NCI-H2107 (cell line): ENCODE measurements at regions not wholly inside any gene's neighbourhood (a gene's known extent, or its start where the extent isn't known, plus 50 kb on each side); places are given as distances from the start of the nearest gene placed in this dataset.

Experiments used
- DNase-seq: peaks from one replicate; lab custom pipeline; 2025; lab: John Stamatoyannopoulos, UW

DNA sequence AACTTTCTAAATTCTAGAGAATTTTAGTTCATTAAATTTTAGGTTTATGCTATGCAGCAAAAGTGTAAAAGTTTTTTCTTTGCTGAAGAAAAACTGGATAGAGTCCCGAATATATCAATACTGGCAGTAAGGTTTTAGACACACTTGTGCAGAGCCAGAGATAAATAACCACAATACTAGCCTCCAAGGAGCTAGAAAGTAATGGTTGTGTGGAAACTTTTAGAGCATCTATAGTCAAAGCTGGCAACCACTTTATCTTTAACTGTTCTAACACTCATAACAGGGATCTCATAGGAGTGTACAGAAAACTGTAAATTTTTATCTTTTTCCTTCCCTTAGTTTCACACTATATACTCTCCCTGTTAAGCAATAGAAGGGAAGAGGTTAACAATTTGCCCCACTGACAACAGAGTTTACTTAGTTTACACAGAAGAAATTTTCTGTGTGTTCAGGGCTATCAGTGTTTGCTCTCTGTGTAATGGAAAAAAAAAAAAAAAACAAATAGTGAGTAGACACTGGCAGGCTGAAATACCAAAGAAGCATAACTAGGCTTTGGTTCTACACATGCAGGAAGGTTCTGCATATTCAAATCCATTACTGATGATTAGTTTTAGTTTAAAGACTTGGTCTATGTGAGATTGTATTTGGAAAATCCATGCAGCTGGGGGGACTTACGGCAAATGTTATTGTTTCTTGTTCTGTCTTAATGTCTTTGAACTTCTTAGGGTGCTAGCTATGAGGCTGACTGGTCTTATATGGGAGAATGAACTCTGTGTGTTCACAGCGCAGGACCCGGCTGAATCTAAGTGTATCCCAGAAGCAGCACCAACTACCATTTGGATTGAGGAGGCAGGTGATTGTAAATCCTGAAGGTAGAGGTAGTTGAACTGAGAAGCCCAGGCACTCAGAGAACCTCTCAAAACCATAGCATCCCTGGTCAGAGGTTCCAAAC is 187.6 kb downstream of the PCSK1 start:
- no peak for DNase-seq

GRCh38 chr5:96244696-96245095 is 188.4 kb downstream of the PCSK1 start:
- no peak for DNase-seq

DNA sequence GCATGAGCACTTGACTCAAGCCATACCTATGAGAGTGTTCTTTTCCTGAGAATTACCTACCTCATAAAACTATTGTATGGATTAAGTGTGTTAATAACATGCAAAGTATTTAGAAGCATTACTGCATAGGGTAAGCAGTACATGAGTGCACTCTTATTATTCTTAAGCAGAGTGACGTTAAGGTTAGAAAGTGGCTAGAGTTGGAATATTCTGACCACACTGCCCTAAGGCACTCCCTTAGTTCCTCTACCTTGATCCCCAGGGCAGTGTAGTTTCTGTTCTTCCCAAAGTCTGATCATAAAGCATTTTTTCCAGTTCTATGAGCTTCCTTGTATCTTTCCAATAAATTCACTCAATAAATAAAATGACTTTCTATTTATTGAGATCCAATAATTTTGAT is 189.2 kb downstream of the PCSK1 start:
- DNase-seq: no peak

- DNase-seq: no peak
These were observed 189.8 kb downstream of the PCSK1 start for GRCh38 chr5:96243203-96243602.

DNA sequence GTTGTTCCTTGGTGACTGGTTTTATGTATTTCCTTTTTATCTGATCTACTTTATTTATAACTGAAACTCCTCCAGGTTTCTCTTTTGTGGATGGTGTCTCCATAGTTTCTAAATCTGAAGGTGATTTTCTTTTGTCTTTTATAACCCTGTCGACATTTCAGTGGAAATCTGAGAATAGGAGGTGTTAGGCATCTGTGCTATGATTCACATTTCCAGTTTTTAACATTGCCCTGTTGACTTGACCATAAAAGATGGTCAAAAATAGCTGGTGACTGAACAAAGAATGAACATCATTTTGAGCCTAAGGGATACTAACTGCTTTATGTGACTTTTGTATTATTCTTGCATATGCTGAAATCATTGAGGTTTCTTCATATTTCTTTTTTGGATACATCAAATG is 190.5 kb downstream of the PCSK1 start:
- no peak for DNase-seq

DNA sequence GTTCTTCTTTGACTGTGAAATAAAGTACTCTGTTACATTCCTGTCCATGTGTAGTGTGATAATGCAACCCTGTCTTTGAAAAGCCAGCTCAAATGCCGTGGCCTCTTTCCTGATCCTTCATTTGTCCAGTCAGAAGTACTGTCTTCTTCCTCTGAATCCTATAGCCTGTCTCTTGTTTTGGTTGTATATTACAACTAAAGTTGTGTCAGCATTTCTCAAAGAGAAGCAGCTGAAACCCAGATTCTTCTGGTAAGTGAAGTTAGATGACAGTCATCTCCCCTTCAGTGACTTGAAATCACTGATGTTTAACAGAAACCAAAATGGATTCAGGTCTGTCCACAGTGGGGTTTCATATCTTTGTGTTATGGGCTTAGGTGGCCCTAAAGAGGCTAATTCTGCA is 196.2 kb downstream of the PCSK1 start:
- DNase-seq: no peak

GRCh38 chr5:96236051-96236450 is 197.0 kb downstream of the PCSK1 start:
- DNase-seq: no peak

DNA sequence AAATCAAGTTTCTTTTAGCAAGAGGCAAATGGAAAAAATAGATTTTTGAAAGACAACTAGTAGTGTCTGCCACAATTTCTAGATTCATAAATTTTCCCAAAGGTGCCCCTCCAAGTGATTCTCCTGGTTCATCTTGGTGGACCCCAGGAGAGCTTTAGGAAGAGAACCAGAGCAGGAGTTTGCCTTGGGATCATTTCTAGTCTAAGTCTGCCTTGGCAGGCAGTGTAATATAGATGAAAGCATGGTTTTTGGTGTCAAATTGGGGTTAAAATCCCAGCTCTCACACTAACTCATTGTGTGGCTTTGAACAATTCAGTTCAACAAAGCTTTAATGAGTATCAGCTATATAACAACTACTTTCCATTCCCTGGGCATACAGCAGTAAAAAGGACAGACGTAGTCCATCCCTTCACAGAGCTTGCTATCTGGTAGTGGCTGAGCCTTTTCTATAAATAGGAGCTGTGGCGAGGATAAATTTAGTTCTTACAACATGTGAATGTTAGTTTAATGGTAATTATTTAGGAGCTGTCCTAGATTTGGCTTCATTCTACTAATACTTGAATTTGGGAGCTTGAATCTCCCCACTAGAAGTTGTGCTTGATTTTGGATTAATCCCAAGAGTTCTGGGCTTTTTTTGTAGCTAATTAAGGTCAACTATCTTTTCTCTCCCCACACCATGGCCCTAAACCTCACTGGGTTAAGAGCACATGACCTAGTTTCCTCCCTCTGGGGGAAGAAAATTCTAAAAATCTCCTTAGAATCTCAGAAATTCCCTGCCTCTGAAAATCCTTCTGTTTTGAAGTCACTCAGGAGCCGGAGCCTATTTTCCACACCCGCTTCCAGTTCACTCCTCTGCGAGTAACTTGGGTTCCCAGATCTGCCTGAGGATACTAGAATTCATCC is 197.8 kb downstream of the PCSK1 start:
- no peak for DNase-seq

GRCh38 chr5:96232602-96233001 is 200.4 kb downstream of the PCSK1 start:
- no peak for DNase-seq

- DNase-seq: no peak
These were observed 203.9 kb downstream of the PCSK1 start for GRCh38 chr5:96229188-96229587.

DNA sequence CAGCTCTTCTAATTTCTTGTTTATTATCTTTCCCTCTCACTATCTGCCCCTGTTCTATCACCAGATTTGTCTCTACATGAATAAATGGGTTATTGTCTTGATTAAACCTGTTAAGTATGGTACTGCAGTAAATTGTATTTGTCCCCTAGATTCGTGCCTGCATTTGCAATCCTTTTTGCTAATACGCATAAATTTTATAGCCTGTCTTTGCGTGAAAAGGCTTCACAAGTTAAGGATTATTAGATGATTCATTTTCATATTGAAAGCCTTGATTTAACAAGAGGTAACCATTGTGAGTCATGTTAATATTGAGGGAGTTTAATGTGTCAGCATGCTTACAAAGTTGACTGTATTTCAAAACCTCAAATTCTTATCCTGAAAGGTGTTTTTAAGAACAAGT is 204.6 kb downstream of the PCSK1 start:
- no peak for DNase-seq

- DNase-seq: no peak
These were observed 205.1 kb downstream of the PCSK1 start for GRCh38 chr5:96227957-96228356.

DNA sequence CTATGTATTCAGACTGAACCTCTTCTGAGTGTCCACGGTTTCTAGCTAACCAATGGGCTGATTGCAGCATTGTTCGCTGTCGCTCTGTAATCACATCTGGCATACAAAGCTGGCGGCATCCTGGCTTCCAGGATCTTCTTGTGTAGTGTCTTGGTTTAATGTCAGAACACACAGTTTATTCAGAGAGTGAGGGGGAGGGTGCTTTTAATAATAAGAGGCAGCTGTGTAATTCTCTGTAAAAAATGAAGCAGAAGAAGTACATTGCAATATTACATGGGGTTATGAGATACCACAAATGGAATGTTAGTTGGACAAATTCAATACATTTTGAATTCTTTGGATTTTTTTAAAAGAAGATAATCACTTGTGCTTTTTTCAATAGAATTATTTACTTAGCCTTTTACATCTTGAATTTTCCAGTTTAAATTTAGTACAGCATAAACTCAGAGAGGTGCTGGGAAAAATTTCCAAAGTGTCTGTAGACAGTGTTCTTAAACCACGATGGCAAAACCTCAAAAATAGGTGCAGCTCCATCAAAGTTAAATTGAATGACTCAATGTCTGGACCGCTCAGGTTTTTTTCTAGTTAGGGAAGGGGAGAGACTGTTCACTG is 206.0 kb downstream of the PCSK1 start:
- no peak for DNase-seq

DNA sequence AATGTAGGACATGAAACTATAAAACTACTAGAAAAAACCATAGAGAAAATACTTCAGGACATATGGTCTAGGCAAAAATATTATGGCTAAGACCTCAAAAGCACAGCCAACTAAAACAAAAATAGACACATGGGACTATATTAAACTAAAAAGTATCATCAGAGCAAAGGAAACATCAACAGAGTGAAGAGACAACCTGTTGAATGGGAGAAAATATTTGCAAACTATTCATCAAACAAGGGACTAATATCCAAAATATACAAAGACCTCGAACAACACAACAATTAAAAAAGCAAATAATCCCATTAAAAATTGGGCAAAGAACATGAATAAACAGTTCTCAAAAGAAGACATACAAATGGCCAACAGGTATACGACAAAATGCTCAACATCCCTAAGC is 210.9 kb downstream of the PCSK1 start:
- no peak for DNase-seq

DNA sequence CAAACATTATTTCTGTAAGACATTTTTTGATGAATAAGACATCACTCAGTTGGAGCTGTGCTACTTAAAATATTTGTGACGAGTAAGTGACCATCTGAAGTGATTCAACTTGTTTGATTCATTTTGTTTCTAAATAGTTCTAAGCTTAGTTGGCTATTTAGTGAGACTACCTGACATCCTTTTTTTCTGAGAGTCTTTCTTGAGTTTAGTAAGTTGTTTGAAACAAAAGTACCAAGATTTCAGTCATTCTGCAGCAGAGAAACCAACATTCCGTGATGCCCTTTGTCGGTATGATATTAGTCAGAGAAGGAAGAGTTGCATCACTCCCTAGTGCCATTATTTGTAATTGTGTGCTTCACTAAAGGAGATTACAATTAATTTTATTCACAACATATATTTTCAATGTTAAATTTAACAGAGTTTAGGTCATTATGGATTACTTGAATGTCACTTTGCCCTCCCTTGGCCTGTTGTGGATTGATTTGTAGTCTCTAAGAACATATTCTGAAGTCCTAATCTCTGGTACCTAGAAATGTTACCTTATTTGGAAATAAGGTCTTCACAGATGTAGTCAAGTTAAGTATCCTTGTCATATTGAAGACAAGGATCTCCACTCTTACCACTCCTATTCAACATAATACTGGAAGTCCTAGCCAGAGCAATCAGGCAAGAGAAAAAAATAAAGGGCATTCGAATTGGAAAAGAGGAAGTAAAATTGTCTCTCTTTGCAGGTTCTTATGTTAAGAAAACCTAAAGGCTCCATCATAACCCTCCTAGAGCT is 212.2 kb downstream of the PCSK1 start:
- no peak for DNase-seq

- no peak for DNase-seq
These were observed 213.3 kb downstream of the PCSK1 start for GRCh38 chr5:96219580-96220281.

GRCh38 chr5:96218653-96219052 is 214.4 kb downstream of the PCSK1 start:
- DNase-seq: no peak

- DNase-seq: no peak
These were observed 218.4 kb downstream of the PCSK1 start for GRCh38 chr5:96214442-96215197.

DNA sequence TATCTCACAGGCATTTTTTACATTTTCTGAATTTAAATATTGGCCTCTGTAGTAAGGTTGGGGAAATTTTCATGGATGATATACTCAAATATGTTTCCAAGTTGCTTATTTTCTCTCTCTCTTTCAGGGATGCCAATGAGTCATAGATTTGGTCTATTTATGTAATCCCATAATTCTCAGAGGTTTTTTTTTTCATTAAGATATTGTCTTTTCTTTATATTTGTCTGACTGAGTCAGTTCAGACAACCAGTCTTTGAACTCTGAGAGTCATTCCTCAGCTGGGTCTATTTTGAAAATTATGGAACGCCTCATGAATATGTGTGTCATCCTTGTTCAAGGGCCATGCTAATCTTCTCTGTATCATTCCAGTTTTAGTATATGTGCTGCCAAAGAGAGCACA is 223.2 kb downstream of the PCSK1 start:
- DNase-seq: no peak

GRCh38 chr5:96207420-96207819 is 225.6 kb downstream of the PCSK1 start:
- no peak for DNase-seq
